Suppressor macrophage (primary cell): ENCODE measurements at regions not wholly inside any gene's neighbourhood (a gene's known extent, or its start where the extent isn't known, plus 50 kb on each side); places are given as distances from the start of the nearest gene placed in this dataset.
"Not testable (repeated sequence)": the region's sequence is repeated elsewhere in the genome, so short reads cannot be mapped to it uniquely, and the experiment has no call there.

Experiments
- DNase-seq, 4 experiments: peaks; one replicate each; pipeline ENCODE4 v3.0.0-alpha.2; 2020 to 2022

DNA sequence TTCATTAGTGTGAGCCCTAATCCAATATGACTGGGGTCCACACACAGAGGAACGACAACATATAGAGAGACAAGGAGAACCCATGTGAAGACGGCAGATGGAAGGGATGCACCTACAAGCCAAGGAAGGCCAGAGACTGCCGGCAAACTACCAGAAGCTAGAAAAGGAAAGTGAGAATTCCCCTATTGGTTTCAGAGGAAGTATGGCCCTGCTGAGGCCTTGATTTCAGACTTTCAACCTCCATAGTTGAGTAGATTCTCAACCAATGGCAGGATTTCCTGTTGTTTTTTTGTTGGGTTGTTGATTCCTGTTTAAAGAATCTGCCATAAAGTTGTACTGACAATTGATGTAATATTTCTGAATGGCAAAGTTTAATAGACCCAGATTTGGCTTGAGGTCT lies 241.5 kb downstream of the SATB2 start:
- no peak for DNase-seq

DNA sequence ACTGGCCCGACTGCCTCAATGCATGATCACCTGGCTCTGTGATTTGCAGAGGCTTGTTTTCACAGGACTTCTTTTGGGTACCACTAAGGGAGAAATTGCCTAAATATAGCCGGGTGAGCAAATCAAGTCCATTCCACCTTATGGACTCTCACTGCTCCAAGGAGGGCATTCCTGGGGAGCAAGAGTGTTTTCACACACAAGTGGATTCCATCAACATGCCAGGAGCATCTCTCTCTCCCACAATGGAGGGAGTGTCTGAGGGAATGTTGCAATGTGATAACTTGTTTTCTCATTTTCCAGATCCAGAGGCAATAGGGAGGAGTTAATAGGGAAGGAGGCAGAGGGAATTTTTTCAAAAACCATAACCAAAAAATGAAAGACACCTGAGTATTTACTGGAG lies 250.7 kb downstream of the SATB2 start:
- no peak for DNase-seq

DNA sequence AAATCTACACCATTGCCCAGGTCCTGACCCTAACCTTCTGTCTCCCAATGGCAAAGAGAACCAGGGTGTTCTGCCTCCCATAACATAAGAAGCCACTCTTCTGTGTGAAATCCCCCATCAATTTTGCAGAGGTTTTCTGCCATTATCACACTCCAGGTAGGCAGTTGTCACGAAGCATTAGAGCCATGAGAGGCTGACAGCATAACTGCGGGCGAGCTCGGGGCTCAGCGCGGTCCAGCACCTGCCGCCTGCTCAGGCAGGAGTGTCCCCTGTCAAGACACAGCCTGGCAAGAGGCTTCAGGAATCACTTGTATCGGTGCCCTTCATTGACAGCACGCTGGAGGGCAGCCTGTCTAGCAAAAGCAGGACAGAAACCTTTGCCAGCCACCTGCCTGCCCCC lies 251.2 kb downstream of the SATB2 start:
- DNase-seq: no peak

DNA sequence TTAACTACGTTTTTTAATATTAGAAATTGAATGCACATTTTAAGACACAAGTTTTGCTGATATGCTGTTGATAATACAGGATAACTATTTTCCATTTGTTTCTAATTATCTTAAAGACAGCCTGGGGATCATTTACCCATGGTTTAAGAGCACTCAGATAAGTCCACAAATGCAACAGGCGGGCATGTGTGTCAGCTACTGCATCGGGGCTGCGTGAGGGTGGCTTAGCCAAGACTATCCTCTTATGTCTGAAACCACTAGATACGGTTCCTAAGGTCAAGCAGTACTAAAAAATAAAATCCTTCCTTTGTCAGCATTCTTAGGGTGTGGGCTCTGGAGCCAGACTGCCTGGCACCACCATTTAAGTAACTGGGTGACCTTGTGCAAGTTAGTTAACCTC lies 254.8 kb downstream of the SATB2 start:
- DNase-seq: no peak

DNA sequence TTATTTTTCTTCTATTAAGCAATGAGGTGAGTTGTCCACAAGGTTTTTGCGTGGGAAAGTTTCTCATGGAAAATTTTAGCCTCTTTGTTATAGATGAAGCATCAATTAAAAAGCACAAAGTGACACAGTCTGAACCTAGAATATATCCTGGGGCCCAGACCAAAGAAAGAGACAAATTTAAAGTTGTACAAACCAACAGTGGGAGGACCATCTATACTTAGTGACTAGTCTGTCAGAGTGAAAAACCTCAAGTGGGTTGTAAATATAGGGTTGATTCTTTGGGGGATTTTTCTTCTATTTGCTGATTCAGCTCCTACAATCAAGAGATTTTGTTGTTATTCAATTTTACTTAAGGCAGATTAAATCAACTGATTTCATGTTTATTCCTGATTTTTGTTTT lies 256.2 kb downstream of the SATB2 start:
- no peak for DNase-seq

DNA sequence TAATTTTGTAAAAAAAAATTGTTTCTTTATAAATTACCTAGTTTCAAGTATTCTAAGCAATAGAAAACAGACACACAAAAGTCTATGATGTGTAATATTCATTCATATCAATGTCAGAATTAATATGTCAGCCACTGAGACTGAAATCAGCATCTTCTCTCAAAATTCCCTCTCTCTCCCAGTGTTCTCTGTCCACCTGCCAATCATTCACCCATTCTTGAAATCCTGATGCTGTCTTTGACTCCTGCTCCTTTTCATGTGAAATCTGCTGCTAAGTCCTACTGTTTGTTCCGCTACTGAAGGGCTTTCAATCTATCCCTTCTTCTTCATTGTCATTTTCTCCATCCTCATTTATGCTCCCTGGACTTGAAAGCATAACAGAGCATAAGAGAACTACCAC lies 257.9 kb downstream of the SATB2 start:
- no peak for DNase-seq

DNA sequence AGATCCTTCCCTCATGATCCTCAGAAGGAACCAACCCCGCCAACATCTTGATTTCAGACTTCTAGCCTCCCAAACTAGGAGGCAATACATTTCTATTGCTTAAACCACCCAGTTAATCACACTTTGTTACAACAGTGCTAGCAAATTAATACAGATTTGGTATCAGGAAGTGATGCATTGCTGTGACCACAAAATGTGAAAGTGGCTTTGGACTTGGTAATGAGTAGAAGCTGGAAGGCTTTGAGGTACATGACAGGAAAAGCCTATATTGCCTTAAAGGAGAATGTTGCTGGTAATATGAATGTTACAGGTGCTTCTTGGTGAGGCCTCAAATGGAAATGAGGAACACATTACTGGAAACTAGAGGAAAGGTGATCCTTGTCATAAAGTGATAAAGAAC lies 260.3 kb downstream of the SATB2 start:
- no peak for DNase-seq

DNA sequence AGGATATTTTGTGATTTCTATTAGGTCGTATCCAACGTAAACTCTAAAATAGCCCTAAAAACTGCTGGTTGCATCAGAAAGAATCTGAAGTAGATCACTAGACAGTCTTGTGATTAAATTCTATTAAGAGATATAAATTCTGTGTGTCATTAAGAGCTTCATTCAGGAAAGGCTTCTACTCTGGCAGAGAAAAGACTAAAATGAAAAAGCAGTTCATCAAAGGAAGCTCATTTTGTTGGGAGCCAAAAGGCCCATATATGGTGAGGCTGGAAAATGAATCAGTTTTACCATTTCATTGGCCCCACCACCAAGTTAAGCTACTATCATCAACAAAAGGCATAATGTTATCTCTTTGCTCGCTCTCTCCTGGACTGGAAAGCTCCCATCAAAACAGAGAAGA lies 261.1 kb downstream of the SATB2 start:
- no peak for DNase-seq

DNA sequence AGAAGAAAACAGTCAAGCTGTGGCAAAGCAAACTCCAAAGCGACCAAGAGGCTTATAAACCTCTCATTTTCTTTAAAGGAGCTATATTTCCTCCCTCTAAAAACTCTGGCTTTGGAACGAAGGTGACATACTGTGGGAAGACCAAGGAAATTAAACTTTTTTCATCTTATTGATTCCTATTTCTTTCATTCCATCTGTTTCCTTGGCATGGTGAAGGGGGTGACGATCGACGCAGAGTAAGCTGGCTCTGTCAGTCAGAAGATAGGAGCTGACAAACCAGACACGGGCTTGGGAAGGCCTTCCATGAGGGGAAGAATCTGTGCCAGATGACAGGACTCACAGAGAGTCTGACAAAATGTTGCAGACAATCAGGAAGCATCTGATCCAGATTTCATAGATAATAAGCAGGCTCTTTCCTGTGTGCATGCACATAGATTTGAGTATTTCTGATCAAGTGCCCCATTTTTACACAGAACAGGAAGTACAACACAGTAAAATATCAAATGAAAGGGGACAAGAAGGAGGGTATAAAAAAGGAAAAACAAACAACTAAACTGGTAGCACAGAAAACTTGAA lies 261.7 kb downstream of the SATB2 start:
- DNase-seq: no peak

DNA sequence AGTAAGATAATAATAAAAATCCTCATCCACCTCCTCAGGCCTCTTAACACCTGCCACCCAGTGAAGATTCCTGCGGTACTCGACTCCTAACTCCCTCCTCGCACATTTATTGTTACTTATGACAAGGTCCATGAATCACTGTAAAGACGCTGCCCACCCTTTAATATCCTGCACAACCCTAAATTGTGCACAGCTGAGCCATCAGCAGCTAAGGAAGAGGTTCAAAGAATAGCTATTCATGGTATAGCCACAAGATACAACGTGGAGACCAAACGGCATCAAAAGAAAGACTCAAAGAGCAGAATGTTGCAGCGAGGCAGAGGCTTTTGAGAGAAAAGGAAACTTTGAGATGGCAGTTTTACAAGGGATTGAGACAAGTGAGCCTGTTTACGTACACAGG lies 266.3 kb downstream of the SATB2 start:
- DNase-seq: no peak

DNA sequence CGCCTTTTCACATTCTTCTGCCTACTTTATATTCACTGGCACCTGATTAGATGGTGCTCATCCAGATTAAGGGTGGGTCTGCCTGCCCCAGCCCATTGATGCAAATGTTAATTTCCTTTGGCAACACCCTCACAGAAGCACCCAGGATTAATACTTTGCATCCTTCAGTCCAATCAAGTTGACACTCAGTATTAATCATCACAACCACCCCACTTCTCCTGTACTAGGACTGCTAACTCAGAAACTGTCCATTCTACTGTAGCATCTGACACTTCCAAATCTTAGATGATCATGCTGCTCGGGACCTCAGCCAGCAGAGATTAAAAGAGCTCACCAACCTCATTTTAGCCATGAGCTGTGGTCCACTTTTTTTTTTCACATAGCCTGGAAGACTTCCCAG lies 268.5 kb downstream of the SATB2 start:
- no peak for DNase-seq

DNA sequence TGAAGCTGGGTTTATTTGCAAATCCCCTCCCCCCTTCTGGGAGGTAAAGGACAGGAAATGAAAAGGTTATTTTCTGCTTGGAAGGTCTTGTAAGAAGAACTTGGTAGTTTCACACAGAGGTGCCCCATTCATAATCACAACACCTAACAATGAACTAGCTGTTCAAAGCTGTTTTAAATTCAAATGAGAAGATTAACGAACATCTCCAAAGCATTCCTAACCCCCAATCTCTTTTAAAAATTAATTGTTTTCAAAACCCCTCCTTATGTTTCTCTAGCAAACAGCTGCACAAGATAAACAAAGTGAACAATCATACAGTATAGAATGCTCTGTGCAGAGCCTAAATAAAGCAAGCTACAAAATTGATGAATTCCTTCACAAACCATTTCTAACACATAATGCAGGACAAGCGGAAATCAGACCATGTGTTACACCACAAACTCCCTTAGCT lies 271.4 kb downstream of the SATB2 start:
- DNase-seq: no peak

DNA sequence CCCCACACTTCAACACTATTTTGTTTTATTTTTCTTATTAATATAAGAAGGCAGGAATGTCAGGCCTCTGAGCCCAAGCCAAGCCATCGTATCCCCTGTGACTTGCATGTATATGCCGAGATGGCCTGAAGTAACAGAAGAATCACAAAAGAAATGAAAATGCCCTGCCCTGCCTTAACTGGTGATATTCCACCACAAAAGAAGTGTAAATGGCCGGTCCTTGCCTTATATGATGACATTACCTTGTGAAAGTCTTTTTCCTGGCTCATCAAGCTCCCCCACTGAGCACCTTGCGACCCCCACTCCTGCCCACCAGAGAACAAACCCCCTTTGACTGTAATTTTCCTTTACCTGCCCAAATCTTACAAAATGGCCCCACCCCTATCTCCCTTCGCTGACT lies 272.6 kb downstream of the SATB2 start:
- not testable (repeated sequence) for DNase-seq

DNA sequence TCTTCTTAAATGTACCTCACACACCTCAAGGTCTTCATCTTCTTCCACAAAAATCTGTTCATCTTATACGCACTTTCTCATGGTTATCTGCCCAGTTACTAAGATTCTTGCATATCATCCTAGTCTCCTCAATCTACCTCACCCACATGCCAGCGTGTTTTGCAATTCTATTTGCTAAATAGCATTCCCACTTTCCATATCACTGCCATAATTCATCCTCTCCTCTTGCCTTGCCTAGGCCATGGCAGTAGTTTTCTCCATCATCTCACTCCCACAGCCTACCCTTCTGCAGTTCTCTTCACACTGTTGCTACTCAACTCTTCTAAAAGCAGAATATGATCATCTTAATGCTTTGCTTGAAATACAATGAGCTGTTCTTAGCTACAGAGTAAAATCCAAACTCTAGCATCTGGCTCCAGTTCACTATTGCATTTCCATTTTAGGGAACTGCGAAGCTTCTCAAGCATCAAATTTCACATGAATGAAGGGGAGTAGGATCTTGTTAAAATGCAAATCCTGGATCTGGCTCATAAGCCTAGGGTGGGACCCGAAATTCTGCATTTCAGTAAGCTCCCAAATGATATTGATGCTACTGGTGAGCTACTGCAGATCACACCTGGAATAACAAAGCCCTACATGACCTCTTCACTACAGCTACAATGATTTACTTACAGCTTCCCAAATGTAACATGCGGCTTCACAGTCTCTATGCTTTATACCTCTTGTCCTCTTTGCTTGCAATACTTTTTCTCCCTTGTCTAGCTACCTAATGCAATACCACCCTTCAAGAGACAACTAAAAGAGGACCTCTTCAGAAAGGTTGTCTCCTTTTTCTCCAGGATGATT lies 293.9 kb downstream of the SATB2 start:
- DNase-seq: no peak

DNA sequence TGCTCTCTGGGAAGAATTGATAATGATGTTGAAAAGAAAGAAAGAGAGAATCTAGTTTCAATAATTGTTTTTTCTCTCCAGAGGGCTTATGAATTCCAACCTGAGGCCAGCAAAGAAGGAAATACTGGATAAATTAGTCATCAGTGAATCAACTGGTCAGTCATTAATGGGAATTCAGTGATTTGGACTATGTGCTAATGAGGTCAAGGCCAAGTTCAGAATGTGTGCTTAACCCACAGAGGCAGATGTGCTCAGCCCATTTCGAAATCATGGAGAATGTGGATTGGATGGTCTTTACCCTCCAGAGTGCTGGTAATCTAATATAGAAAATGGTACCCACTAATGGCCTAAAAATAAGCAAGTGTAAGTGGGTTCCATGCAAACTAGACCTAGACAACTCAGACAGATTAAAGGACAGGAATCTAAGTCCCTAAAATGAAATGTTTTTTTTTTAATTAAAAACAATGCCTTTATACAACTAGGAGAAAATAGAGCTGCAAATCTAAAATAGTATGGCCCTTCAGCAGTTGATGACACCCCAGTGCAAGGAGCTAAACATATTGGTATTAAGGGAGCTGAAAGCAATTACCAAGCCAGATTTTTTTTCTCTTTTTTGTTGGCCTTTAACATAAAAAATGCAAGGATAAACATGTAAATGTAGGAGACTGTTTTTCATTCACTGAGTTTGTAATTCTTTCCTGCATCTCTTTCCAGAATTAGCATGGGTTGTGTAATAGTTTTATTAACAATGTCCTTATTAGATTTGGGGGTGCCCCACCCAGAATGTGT lies 296.9 kb downstream of the SATB2 start:
- DNase-seq: no peak

DNA sequence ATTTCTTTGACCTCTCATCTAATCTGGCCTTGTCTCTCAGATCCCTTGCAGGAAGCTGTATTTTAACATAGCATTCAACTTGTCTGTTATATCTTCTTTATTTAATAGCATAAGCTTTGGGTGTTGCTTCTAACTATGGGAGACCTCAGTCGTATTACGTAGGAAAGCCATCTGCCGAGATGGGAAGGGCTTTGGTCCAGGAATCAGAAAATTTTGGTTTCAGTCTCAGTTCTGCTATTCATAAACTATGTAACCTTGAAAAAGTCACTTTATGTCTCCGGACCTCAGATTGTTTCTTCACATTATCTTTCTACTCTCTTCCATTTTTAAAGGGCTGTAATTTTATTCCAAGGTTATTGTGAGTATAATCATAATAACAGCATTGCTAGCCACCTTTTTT lies 297.7 kb downstream of the SATB2 start:
- DNase-seq: no peak

DNA sequence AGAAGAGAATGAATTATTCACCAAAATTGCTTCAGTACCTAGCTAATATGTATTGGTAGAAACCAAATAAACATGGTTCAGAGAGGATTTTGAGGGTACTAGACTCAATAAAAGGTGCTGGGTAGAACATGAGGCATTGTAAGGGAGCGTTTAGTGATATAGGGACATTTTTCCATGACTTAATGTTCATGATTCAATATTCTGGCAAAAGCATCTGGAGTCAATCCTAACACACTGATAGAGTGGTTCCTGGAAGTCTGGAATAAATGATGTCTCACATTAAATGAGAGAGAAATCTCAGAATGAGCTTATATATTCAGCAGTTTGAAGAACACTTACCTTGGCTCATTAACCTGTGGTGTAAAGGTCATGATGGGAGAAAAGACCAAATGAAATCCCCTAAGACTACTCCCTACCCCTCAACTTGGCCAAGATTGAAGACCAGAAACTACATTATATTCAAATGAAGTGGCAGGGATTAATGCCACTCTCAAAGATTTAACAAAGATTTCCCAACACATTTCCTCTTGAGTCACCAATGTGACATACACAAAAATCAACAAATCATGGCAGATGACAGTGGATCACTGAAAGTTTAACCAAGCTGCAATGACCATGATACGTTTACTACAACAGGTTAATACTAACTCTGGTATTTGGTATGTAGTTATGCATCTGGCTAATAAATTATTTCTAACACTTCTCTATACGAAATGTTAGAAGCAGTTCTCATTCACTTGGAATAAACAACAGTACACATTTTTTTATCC lies 309.5 kb downstream of the SATB2 start:
- no peak for DNase-seq

DNA sequence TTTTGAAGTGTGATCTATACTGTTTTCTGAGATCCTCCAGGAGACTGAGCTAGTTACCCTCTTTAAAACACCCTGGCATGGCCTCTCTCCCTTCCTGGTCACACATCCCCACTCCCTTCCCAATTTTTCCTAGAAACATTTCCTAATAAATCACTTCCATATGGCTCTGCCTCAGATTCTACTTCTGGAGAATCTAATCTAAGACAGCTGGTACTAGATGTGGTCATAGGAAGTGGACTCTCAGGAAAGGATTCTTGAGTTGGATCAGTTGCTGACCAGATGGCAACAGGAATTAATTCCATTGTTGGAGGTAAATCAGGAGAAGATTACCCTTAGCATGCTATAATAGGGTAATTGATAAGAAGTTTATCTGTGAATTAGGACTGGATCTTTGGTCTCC lies 310.5 kb downstream of the SATB2 start:
- no peak for DNase-seq

DNA sequence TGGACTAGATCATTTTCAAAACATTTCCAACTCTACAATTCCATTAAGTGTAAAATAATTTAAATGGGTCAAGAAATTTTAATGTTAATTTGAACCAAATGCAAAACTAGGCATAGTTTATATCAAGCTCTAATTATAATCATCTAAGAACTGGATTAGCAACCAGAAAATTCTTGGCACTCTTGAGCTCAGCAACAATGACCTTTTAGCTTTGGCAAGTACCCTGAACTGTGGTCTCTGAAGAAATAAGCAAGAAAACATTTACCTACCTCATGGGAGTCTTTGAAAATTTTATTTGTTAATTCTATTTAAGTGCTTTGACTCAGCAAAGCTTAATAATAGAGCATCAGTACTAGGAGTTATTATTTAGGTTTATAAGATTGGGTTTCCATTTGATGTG lies 313.2 kb downstream of the SATB2 start:
- DNase-seq: no peak

DNA sequence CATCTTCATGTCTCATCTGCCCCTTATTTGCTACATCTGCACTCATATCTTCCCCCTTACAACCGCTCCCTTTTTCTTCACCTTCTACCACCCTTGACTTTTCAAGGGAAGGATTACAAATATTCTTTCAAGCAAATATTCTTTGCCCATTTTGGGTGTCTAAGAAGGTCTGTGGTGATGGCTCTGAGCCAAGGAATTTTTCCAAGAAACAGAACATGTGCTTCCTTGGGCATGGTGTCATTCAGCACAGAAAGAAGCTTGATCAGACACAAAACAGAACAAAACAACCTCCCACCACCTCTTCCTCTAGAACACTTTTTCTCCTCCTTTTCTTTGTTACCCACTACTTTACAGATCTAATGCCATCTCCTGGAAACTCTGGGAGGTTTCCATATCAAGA lies 313.7 kb downstream of the SATB2 start:
- DNase-seq: no peak

DNA sequence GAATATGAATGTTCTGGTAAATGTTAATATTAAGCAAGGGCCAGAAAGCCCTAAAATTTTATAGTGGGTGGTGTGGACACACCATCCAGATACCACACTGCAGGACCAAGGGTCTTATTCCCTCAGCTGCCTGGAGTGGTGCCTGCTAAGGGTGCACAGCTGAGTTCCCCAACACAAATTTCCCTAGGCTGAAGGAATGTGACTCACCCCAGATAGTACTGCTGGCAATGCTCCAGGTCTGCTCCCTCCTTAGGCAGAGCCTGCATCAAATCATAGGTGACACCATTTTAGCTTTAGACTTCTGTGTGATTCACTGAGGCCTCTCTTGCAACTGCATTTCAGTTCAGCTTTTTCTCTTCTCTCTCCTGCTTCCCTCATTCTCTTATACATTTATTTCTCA lies 321.1 kb downstream of the SATB2 start:
- no peak for DNase-seq

DNA sequence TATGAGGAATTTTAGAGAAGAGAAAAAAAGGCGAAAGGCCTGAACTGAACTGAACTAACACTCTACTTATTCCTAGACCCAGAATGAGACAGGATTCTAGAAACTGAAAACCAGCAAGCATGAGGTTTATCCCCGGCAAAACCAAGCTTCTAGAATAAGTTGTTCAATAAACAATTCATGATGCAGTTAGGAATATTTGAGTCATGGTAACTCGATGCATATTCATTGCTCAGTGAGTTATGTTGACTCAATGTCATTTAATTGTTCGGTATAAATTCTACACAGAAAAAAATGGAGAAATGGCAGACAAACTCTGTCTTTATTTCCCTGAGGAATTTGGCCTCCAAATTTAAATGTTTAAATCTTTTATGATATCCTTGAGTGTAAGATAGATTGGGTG lies 321.5 kb downstream of the SATB2 start:
- DNase-seq: no peak

DNA sequence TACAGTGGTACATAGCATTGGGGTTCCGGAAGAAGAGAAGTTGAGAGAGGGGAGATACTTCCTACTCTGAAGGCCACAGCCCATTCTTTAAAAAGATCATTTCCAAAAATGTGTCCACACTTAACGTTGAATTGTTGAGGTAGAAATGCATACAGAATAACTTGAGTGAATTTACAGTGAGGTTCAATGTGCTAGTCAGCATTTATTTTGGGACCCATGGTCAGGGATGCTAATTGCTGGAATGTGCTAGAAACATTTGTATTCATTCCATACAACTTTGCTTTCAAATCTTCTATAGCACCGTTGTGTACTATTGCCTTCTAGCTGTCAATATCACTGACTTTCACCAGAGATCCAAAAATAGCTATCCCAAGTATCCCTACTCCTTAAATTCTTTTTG lies 325.9 kb downstream of the SATB2 start:
- DNase-seq: no peak
